ENCODE measurements at regions not wholly inside any gene's neighbourhood (a gene's known extent, or its start where the extent isn't known, plus 50 kb on each side); places are given as distances from the start of the nearest gene placed in this dataset.

- no peaks in the 10 kb centered on the region for H3K27me3 ChIP-seq (replicated peaks in 1 of 4; ENCODE audit: control insufficient read depth in 3 of 4, extremely low read depth in 1 of 4, insufficient read depth in 3 of 4, low read length in 3 of 4)
- H3K36me3 ChIP-seq (ENCODE audit: control insufficient read depth in 2 of 4, insufficient read depth in 4 of 4, low read length in 3 of 4), result no peaks in the 10 kb centered on the region; a peak in 1 of 8 replicates
- H4K20me1 ChIP-seq (replicated peaks in 1 of 2; ENCODE audit: control insufficient read depth in 1 of 2, insufficient read depth in 2 of 2, low read length in 2 of 2), result no peaks in the 10 kb centered on the region
- no peak overlapping the region for H2AK5ac ChIP-seq (ENCODE audit: low read depth, low read length)
- H2BK5ac ChIP-seq (ENCODE audit: low read depth, low read length), result no peak overlapping the region
- no peak overlapping the region for H3K9ac ChIP-seq (replicated peaks in 1 of 4; ENCODE audit: extremely low read depth in 1 of 4, low read depth in 3 of 4, low read length in 3 of 4)
- no peak overlapping the region for H3K27ac ChIP-seq (ENCODE audit: low read depth, low read length)
- H2AFZ ChIP-seq (ENCODE audit: low read length), result no peak overlapping the region
- ChIA-PET CTCF (ENCODE audit: partially characterized antibody) (no interaction called here), POLR2A (ENCODE audit: partially characterized antibody) (interaction anchor here (1.0 kb wide), 1 partner anchor 13 kb away, joined by 3 read pairs; no protein-coding TSS in a partner anchor)
- H3K23me2 ChIP-seq (ENCODE audit: low read depth, low read length), result no peaks in the 10 kb centered on the region
- H2BK20ac ChIP-seq (ENCODE audit: low read length), result no peak overlapping the region
- FAIRE-seq (no peak), DNase-seq (ENCODE audit: low read depth in 1 of 2, low spot score in 2 of 2) (no peak)
- no peaks in the 10 kb centered on the region for H3K79me2 ChIP-seq (ENCODE audit: control insufficient read depth in 1 of 2, insufficient read depth in 2 of 2, low read length in 2 of 2)
- no peak overlapping the region for H2BK120ac ChIP-seq (replicated peaks; ENCODE audit: low read depth, low read length)
- H3K4me3 ChIP-seq (ENCODE audit: extremely low read depth in 1 of 4, insufficient read depth in 2 of 4, low read depth in 3 of 4, low read length in 4 of 4), result no peak overlapping the region
- H4K5ac ChIP-seq (ENCODE audit: insufficient read length, low read depth, low read length), result no peak overlapping the region
- WGBS, 2 experiments (ENCODE audit: extremely low coverage in 1 of 2, insufficient coverage in 1 of 2, insufficient read length in 1 of 2, insufficient replicate concordance in 2 of 2, low coverage in 1 of 2, low lambda C conversion rate in 2 of 2, missing lambda C conversion rate in 1 of 2), result 90% methylated on average over 4 of the region's 4 CpGs; no CpG with 5 or more reads in 1 of the 2 experiments
- no peak overlapping the region for H3K18ac ChIP-seq (ENCODE audit: extremely low read depth, low read length)
- no peak overlapping the region for H3K23ac ChIP-seq (ENCODE audit: insufficient read length)
- H3K4me1 ChIP-seq (replicated peaks in 1 of 4; ENCODE audit: control insufficient read depth in 3 of 4, insufficient read depth in 4 of 4, low read length in 3 of 4), result no peaks in the 10 kb centered on the region
- H4K8ac ChIP-seq (ENCODE audit: extremely low read depth, insufficient read depth, low read length), result no peak overlapping the region
- no peak overlapping the region for H3K4ac ChIP-seq (replicated peaks; ENCODE audit: insufficient read length, low read depth, low read length)
- no peak overlapping the region for H4K91ac ChIP-seq (replicated peaks; ENCODE audit: insufficient read length, low read length)
- no peak overlapping the region for H3K56ac ChIP-seq (replicated peaks; ENCODE audit: insufficient read length, low read depth, low read length)
- no peaks in the 10 kb centered on the region for H3K79me1 ChIP-seq (ENCODE audit: low read depth, low read length)
- TF ChIP-seq SP1 (IDR thresholded peaks at IDR 0.05; ENCODE audit: low read depth, low read length) (no peak), RBBP5 (IDR thresholded peaks at IDR 0.05; ENCODE audit: borderline replicate concordance, low read depth, low read length) (no peak), GABPA (IDR thresholded peaks at IDR 0.05; ENCODE audit: borderline replicate concordance, insufficient read depth, low read length) (no peak), SIRT6 (IDR thresholded peaks at IDR 0.05; ENCODE audit: low read length) (no peak), CREB1 (IDR thresholded peaks at IDR 0.05) (no peak), TCF12 (IDR thresholded peaks at IDR 0.05; ENCODE audit: low read depth, low read length) (no peak), CHD2 (IDR thresholded peaks at IDR 0.05; ENCODE audit: low read length) (no peak), EP300 (IDR thresholded peaks at IDR 0.05; ENCODE audit: borderline replicate concordance in 1 of 2, low read depth in 2 of 2, low read length in 2 of 2) (no peak), CHD1 (IDR thresholded peaks at IDR 0.05; ENCODE audit: low read depth, low read length) (no peak)
- no peak overlapping the region for H2BK12ac ChIP-seq (ENCODE audit: low read depth, low read length)
- H3K4me2 ChIP-seq (ENCODE audit: insufficient read depth in 1 of 2, low read depth in 2 of 2, low read length in 2 of 2), result no peak overlapping the region
- no peak overlapping the region; the same call in 1 of the 2 replicates for H2BK15ac ChIP-seq (ENCODE audit: low read length)
- no peak overlapping the region for H3K14ac ChIP-seq (ENCODE audit: insufficient read length)
- H3K9me3 ChIP-seq (ENCODE audit: insufficient read depth in 2 of 2, low read depth in 1 of 2, low read length in 1 of 2), result no peaks in the 10 kb centered on the region
Measured at GRCh38 chr1:59033761-59034160, 249.9 kb upstream of the JUN start.

Measured in H1 (cell line).